SK-N-SH (cell line): ENCODE measurements at regions not wholly inside any gene's neighbourhood (a gene's known extent, or its start where the extent isn't known, plus 50 kb on each side); places are given as distances from the start of the nearest gene placed in this dataset.

ENCODE experiments used
- CHD2 ChIP-seq: fragments of 150-350 bp; IDR thresholded peaks from 2 replicates; pipeline ENCODE4 v1.6.1; 2018; ENCODE audit warnings: low read length; ENCODE audit not compliant: partially characterized antibody
- ELF1 ChIP-seq: IDR thresholded peaks from 2 replicates; pipeline ENCODE4 v1.4.0; 2012
- MEF2A ChIP-seq: IDR thresholded peaks from 2 replicates; pipeline ENCODE4 v1.4.0; 2012; ENCODE audit warnings: low read depth, borderline replicate concordance
- POLR2AphosphoS5 ChIP-seq: IDR thresholded peaks from 2 replicates; pipeline ENCODE4 v1.6.1; 2012; ENCODE audit warnings: low read depth, low read length
- RAD21 ChIP-seq: IDR thresholded peaks from 2 replicates; pipeline ENCODE4 v1.6.1; 2012; ENCODE audit warnings: mild to moderate bottlenecking, low read length
- SIN3A ChIP-seq: IDR thresholded peaks from 2 replicates; pipeline ENCODE4 v1.6.1; 2012; ENCODE audit warnings: low read depth, mild to moderate bottlenecking, low read length, moderate library complexity, borderline replicate concordance
- YY1 ChIP-seq: IDR thresholded peaks from 2 replicates; pipeline ENCODE4 v1.4.0; 2012; ENCODE audit warnings: low read depth, mild to moderate bottlenecking
- TF ChIP-seq, protein P1 (sequence below): fragments of 200-600 bp; sonication (generic); IDR thresholded peaks from 2 replicates; pipeline ENCODE4 v1.6.1; 2017; ENCODE audit warnings: antibody characterized with exemption, mild to moderate bottlenecking, moderate library complexity
- TF ChIP-seq, protein P2 (sequence below): fragments of 150-350 bp; IDR thresholded peaks from 2 replicates; pipeline ENCODE4 v1.6.1; 2016; ENCODE audit warnings: mild to moderate bottlenecking, low read depth, low read length
- TF ChIP-seq, protein P3 (sequence below): IDR thresholded peaks from 2 replicates; pipeline ENCODE4 v1.4.0; 2012; ENCODE audit warnings: low read depth, borderline replicate concordance

DNA sequence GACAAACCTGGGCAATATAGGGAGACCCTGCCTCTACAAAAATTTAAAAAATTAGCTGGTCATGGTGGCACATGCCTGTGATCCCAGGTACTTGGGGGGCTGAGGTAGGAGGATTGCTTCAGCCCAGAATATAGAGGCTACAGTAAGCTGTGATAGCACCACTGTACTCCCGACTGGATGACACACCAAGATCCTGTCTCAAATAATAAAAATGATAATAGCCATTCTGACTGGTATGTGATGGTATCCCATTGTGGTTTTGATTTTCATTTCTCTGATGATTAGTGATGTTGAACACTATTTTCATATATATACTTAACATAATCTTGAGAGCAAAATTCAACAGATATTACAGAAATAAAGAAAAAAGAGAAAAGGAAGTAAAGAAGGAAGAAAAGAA, 1491.0 kb upstream of the PIK3C3 start:
- TF ChIP-seq, protein P1, sequence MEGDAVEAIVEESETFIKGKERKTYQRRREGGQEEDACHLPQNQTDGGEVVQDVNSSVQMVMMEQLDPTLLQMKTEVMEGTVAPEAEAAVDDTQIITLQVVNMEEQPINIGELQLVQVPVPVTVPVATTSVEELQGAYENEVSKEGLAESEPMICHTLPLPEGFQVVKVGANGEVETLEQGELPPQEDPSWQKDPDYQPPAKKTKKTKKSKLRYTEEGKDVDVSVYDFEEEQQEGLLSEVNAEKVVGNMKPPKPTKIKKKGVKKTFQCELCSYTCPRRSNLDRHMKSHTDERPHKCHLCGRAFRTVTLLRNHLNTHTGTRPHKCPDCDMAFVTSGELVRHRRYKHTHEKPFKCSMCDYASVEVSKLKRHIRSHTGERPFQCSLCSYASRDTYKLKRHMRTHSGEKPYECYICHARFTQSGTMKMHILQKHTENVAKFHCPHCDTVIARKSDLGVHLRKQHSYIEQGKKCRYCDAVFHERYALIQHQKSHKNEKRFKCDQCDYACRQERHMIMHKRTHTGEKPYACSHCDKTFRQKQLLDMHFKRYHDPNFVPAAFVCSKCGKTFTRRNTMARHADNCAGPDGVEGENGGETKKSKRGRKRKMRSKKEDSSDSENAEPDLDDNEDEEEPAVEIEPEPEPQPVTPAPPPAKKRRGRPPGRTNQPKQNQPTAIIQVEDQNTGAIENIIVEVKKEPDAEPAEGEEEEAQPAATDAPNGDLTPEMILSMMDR: no peak
- TF ChIP-seq POLR2AphosphoS5 (no peak), CHD2 (no peak), RAD21 (no peak), ELF1 (no peak), SIN3A (no peak), MEF2A (no peak), YY1 (no peak)
- TF ChIP-seq, protein P2, sequence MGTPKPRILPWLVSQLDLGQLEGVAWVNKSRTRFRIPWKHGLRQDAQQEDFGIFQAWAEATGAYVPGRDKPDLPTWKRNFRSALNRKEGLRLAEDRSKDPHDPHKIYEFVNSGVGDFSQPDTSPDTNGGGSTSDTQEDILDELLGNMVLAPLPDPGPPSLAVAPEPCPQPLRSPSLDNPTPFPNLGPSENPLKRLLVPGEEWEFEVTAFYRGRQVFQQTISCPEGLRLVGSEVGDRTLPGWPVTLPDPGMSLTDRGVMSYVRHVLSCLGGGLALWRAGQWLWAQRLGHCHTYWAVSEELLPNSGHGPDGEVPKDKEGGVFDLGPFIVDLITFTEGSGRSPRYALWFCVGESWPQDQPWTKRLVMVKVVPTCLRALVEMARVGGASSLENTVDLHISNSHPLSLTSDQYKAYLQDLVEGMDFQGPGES: no peak
- TF ChIP-seq, protein P3, sequence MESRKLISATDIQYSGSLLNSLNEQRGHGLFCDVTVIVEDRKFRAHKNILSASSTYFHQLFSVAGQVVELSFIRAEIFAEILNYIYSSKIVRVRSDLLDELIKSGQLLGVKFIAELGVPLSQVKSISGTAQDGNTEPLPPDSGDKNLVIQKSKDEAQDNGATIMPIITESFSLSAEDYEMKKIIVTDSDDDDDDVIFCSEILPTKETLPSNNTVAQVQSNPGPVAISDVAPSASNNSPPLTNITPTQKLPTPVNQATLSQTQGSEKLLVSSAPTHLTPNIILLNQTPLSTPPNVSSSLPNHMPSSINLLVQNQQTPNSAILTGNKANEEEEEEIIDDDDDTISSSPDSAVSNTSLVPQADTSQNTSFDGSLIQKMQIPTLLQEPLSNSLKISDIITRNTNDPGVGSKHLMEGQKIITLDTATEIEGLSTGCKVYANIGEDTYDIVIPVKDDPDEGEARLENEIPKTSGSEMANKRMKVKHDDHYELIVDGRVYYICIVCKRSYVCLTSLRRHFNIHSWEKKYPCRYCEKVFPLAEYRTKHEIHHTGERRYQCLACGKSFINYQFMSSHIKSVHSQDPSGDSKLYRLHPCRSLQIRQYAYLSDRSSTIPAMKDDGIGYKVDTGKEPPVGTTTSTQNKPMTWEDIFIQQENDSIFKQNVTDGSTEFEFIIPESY: no peak
